ENCODE measurements at regions not wholly inside any gene's neighbourhood (a gene's known extent, or its start where the extent isn't known, plus 50 kb on each side); places are given as distances from the start of the nearest gene placed in this dataset.
"Not testable (repeated sequence)": the region's sequence is repeated elsewhere in the genome, so short reads cannot be mapped to it uniquely, and the experiment has no call there.

DNA sequence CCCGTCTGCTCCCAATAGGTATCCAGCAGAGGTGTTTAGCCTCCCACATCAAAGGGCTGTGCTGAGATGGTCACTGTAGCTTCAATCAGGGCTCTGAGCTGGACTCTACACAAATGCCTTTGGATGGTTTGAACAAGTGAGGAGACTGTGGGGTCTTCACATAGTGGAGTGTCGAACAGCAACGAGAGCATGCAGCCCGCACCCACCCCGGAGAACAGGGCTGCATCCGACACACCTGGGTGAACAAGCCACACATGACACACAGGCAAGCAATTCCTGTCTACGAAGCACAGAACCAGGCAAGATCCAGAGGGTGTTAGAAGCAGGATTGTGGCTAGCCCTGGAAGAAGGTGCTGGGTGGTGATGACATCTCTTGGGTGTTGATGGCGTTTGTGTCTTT, 58.0 kb upstream of the FGF3 start:
- no peak for DNase-seq
- no peak overlapping the region for H3K4me3 ChIP-seq (ENCODE audit: low read depth in 1 of 2, low read length in 2 of 2)

GRCh38 chr11:69877704-69878103, 58.5 kb upstream of the FGF3 start:
- not testable (repeated sequence) for H2AFZ ChIP-seq (ENCODE audit: low read depth, low read length); H3K4me1 ChIP-seq (ENCODE audit: insufficient read depth, low read length); H3K36me3 ChIP-seq (ENCODE audit: insufficient read depth, low read length); H3K9me3 ChIP-seq (ENCODE audit: insufficient read depth, low read length, severe bottlenecking); H3K27me3 ChIP-seq (ENCODE audit: insufficient read depth, low read length, poor library complexity); H3K79me2 ChIP-seq (ENCODE audit: insufficient read depth, low read length); H3K9ac ChIP-seq (ENCODE audit: low read depth, low read length); H3K4me2 ChIP-seq (ENCODE audit: insufficient read depth, low read length); H3K27ac ChIP-seq (ENCODE audit: low read length); H3K4me3 ChIP-seq (ENCODE audit: low read depth in 1 of 2, low read length in 2 of 2); DNase-seq; ATAC-seq (ENCODE audit: insufficient read depth, low read depth)
- peaks cover 13% of the 10 kb centered on the region for H4K20me1 ChIP-seq (ENCODE audit: insufficient read depth, low read length)

More for the DNA sequence above, 58.0 kb upstream of the FGF3 start:
- Histone ChIP-seq H3K36me3 (ENCODE audit: insufficient read depth, low read length) (no peaks in the 10 kb centered on the region), H3K4me2 (ENCODE audit: insufficient read depth, low read length) (no peak overlapping the region), H3K9ac (ENCODE audit: low read depth, low read length) (no peak overlapping the region), H3K4me1 (ENCODE audit: insufficient read depth, low read length) (no peaks in the 10 kb centered on the region), H3K9me3 (ENCODE audit: insufficient read depth, low read length, severe bottlenecking) (no peaks in the 10 kb centered on the region), H4K20me1 (ENCODE audit: insufficient read depth, low read length) (peaks cover 9% of the 10 kb centered on the region; the same call in 1 of the 2 replicates), H3K27me3 (ENCODE audit: insufficient read depth, low read length, poor library complexity) (peaks cover 2% of the 10 kb centered on the region), H2AFZ (ENCODE audit: low read depth, low read length) (no peak overlapping the region), H3K79me2 (ENCODE audit: insufficient read depth, low read length) (no peaks in the 10 kb centered on the region), H3K27ac (ENCODE audit: low read length) (no peak overlapping the region)
- TF ChIP-seq EZH2 (IDR thresholded peaks at IDR 0.05; ENCODE audit: borderline replicate concordance, low read depth, low read length, severe bottlenecking) (no peak), CTCF (IDR thresholded peaks at IDR 0.05; ENCODE audit: borderline replicate concordance, extremely low read depth, low read length, poor library complexity, severe bottlenecking) (no peak)
- ATAC-seq (ENCODE audit: insufficient read depth, low read depth): no peak

- no peak for DNase-seq
- ATAC-seq (ENCODE audit: insufficient read depth, low read depth): no peak
Measured at GRCh38 chr11:69878144-69878883, 59.1 kb upstream of the FGF3 start.

More at GRCh38 chr11:69878144-69878883, 59.1 kb upstream of the FGF3 start:
- H3K27me3 ChIP-seq (ENCODE audit: insufficient read depth, low read length, poor library complexity): peaks cover 2% of the 10 kb centered on the region
- no peaks in the 10 kb centered on the region for H3K36me3 ChIP-seq (ENCODE audit: insufficient read depth, low read length)
- no peak overlapping the region for H2AFZ ChIP-seq (ENCODE audit: low read depth, low read length)
- H3K4me3 ChIP-seq (ENCODE audit: low read depth in 1 of 2, low read length in 2 of 2): no peak overlapping the region
- no peaks in the 10 kb centered on the region for H3K9me3 ChIP-seq (ENCODE audit: insufficient read depth, low read length, severe bottlenecking)
- peaks cover 13% of the 10 kb centered on the region for H4K20me1 ChIP-seq (ENCODE audit: insufficient read depth, low read length)
- TF ChIP-seq CTCF (IDR thresholded peaks at IDR 0.05; ENCODE audit: borderline replicate concordance, extremely low read depth, low read length, poor library complexity, severe bottlenecking) (no peak), EZH2 (IDR thresholded peaks at IDR 0.05; ENCODE audit: borderline replicate concordance, low read depth, low read length, severe bottlenecking) (no peak)
- H3K79me2 ChIP-seq (ENCODE audit: insufficient read depth, low read length): no peaks in the 10 kb centered on the region
- H3K27ac ChIP-seq (ENCODE audit: low read length): no peak overlapping the region
- H3K4me1 ChIP-seq (ENCODE audit: insufficient read depth, low read length): no peaks in the 10 kb centered on the region
- H3K9ac ChIP-seq (ENCODE audit: low read depth, low read length): no peak overlapping the region
- no peak overlapping the region for H3K4me2 ChIP-seq (ENCODE audit: insufficient read depth, low read length)

Data from DND-41 (cell line).